GM11168 (cell line): ENCODE measurements at regions not wholly inside any gene's neighbourhood (a gene's known extent, or its start where the extent isn't known, plus 50 kb on each side); places are given as distances from the start of the nearest gene placed in this dataset.

Experiments
- in situ Hi-C: fragments of 300-500 bp; cut with MboI; formaldehyde crosslinking; loops from one replicate; pipeline ENCODE4 v1.12.0; 2022; ENCODE audit warnings: low sequenced_read_pairs; ENCODE audit not compliant: unreplicated experiment

DNA sequence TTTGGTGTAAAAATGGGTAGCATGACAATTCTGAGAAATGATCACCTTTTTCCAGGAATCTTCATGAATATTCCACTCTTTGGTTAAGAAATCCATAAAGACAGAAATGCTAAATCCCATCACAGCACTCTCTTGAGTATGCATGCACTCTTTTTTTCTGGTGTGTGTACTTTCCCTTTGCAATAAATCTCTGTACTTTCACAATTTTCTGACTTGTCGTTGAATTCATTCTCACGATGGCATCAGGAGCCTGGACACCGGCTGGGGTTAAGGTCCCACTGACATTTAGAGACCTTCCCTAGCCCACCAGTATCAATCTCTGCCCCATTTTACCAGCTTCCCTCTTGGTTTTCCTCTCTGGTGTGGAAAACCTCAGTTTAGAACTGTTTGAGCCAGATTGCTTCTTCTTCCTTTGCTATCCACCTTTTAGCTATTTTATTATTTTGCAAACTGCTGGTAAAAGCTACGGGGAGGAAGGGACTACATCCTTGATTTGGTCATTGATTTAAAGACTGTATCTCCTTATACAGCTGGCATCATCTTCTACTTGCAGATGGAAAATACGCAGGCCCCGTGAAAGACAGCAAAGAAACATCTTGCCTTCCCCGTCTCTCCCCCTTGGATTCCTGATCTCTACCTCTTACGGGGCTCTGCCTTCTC is 59.9 kb upstream of the ZFR start:
- in situ Hi-C loops, result no loop called here

- in situ Hi-C loops, result no loop called here
Measured at GRCh38 chr5:32503261-32503660, 58.7 kb upstream of the ZFR start.

DNA sequence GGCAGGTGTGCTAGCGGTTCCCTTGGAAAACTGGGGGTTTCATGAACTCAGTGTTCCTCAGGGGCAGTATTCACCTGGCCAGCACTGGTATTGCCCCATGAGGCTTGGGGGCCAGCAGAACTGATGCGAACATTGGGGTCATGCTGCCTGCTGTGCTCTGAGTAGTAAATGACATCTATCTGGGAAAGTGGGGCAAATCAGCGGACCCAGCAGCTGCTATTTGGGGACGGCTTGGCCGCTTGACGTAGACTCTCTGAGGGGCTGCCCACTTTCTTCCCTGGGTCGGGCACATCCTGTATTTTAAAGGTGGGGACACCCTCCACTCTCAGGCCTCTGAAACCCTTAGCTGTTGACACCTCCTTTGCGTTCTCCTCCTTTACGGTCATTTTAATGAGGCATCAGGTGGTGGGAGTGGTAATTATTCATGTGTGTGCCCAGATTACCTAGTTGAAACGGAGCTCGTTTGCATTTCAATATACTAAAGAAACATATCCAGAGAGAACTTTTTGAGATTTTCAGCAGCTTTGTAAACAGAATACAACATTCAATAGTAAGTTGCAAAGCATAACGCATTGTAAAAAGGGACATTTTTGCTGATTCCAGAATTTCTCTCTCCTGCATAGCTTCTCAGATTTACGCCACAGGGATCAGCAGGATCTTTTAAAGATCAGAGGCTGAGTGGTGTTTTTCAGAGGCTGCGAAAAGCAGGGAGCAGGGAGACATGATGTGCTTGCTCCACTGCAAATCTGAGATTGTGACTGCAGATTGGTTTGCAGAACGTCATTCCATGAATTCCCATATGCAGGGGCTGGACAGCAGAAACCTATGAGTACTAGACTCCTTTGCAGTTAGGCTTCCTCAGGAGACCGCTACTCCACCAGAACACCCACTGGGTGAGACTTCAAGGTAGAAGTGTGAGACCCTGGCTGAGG is 56.8 kb upstream of the ZFR start:
- in situ Hi-C loops, result no loop called here

- in situ Hi-C loops, result no loop called here
Measured at GRCh38 chr5:32500181-32500580, 55.6 kb upstream of the ZFR start.

DNA sequence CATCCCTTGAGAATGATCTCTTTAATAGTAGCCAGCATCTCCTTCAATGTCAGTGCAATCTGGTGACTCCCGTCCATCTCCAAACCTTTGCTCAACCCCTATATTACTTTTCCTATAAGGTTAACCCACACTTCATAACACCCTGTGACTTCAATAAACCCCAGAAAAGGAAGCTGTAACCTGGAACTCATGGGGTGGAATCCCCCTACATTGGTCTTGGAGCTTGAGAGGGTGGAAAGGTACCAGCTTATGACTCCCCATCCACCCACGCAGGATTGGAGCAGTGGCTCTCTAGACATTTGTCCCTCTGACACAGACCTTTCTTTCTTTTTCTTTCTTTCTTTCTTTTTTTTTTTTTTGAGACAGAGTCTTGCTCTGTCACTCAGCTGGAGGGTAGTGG is 54.7 kb upstream of the ZFR start:
- in situ Hi-C loops, result loop anchor here (5.0 kb wide), 1 partner anchor 108 kb away; no protein-coding TSS in a partner anchor

DNA sequence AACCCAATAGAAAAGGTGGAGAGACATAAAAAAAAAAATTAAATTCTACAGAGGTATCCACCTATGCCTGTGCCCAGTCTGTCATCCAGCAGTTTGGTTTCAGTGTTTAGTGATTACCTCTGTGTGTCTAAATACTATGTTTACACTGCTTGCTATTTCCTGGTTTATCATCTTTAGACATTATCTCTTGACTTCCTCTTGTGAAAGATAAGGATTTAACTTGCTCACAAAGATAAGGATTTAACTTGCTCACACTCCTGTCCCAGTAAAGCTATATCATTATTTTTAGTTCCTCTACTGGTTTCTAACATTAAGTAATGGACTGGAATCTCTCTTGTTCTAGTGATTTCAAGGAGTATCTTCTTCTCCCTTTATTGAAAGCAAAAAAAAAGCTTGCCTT is 53.9 kb upstream of the ZFR start:
- in situ Hi-C loops, result loop anchor here (5.0 kb wide), 1 partner anchor 109 kb away; no protein-coding TSS in a partner anchor

DNA sequence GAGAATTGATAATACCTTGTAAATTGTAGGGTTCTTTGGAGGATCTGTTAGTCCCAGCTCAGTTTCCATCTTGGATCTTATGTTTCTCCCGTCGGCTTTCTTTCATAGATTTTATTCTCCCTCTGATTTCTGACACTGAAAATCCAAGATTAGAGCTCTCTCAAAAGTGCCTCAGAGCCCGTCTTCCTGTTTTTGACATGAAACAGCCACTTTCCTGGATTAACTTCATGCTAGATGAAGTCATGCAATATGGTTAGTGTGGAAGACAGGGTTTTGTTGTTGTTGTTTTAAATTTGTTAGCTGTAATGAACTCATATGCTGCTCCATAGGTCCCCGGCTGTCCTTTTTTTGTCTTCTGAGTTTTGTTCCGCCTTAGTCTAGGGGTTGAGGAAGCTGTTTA is 51.6 kb upstream of the ZFR start:
- in situ Hi-C loops, result loop anchor here (5.0 kb wide), 1 partner anchor 111 kb away; no protein-coding TSS in a partner anchor

GRCh38 chr5:32494827-32495226 is 50.3 kb upstream of the ZFR start:
- in situ Hi-C loops, result loop anchor here (5.0 kb wide), 1 partner anchor 112 kb away; no protein-coding TSS in a partner anchor
